Vagina (tissue), 2 donors: ENCODE measurements at regions not wholly inside any gene's neighbourhood (a gene's known extent, or its start where the extent isn't known, plus 50 kb on each side); places are given as distances from the start of the nearest gene placed in this dataset.

Experiments
- CTCF ChIP-seq, 3 experiments: fragments of 450-650 bp in 2 of 3; fragments of 200-600 bp in 1 of 3; sonication (generic) in 1 of 3; IDR thresholded peaks; one replicate each; pipeline ENCODE4 v1.5.1; 2017 to 2019; ENCODE audit warnings: antibody characterized with exemption in 3 of 3, mild to moderate bottlenecking in 2 of 3, moderate library complexity in 2 of 3
- POLR2A ChIP-seq, 2 donors: fragments of 450-650 bp; IDR thresholded peaks; one replicate each; pipeline ENCODE4 v1.6.1; 2017; ENCODE audit warnings: antibody characterized with exemption in 2 of 2, mild to moderate bottlenecking in 2 of 2, moderate library complexity in 2 of 2
- POLR2AphosphoS5 ChIP-seq, 2 donors: sonication (generic); formaldehyde crosslinking; IDR thresholded peaks; one replicate each; pipeline ENCODE4 v1.9.0; 2017; ENCODE audit warnings: antibody characterized with exemption in 2 of 2, mild to moderate bottlenecking in 2 of 2, low read depth in 1 of 2; ENCODE audit not compliant: insufficient read depth in 1 of 2

DNA sequence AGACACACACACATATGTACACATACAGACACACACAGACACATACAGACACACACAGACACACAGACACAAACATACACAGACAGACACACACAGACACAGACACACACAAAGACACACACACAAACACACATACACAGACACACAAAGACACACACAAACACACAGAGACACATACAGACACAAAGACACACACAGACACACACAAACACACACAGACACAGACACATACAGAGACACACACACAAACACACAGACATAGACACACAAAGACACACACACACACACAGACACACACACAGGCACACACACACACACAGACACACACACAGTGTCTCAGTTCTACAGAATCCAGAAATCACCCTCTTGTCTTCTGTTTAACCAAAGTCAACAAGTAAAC, 280.7 kb downstream of the ASMT start:
- TF ChIP-seq CTCF (IDR thresholded peaks at IDR 0.05) (no peak), POLR2AphosphoS5 (IDR thresholded peaks at IDR 0.05; ENCODE audit: insufficient read depth in 1 of 2, low read depth in 1 of 2) (no peak), POLR2A (IDR thresholded peaks at IDR 0.05) (no peak)
